Gastrocnemius medialis (tissue), 4 donors: ENCODE measurements at regions not wholly inside any gene's neighbourhood (a gene's known extent, or its start where the extent isn't known, plus 50 kb on each side); places are given as distances from the start of the nearest gene placed in this dataset.

ENCODE experiments used
- POLR2A ChIP-seq, 2 donors: fragments of 450-650 bp; IDR thresholded peaks; one replicate each; pipeline ENCODE4 v1.6.1; 2017; ENCODE audit warnings: antibody characterized with exemption in 2 of 2, mild to moderate bottlenecking in 2 of 2, moderate library complexity in 2 of 2
- TF ChIP-seq, protein P1 (sequence below), 5 experiments: fragments of 450-650 bp in 3 of 5; fragments of 200-600 bp in 2 of 5; sonication (generic) in 2 of 5; IDR thresholded peaks in 4 of 5; conservative IDR thresholded peaks in 1 of 5; 1 replicate in 4 of 5; 2 replicates in 1 of 5; pipeline ENCODE4 v1.5.1; 2016 to 2019; ENCODE audit warnings: antibody characterized with exemption in 5 of 5, mild to moderate bottlenecking in 3 of 5, moderate library complexity in 3 of 5

DNA sequence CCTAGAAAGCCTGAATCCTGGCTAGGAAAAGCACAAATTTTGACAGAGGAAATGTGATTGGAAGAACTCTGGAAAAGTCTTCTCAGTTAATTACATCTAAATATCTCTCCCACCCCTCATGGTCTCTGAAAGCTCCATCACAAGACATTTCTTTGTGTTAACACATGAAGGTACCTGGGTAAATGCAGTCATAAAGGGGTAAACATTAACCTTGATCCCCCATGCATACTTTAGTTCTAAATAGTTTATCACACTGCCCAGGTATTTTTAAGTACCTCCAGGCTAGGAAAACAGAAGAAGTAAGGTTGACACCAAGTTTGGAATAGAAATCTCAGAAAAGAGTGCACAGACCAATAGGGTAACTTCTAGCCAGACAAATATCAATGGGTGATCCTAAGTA lies 334.5 kb downstream of the PIK3R1 start:
- no peak for TF ChIP-seq POLR2A (IDR thresholded peaks at IDR 0.05)
- TF ChIP-seq, protein P1, sequence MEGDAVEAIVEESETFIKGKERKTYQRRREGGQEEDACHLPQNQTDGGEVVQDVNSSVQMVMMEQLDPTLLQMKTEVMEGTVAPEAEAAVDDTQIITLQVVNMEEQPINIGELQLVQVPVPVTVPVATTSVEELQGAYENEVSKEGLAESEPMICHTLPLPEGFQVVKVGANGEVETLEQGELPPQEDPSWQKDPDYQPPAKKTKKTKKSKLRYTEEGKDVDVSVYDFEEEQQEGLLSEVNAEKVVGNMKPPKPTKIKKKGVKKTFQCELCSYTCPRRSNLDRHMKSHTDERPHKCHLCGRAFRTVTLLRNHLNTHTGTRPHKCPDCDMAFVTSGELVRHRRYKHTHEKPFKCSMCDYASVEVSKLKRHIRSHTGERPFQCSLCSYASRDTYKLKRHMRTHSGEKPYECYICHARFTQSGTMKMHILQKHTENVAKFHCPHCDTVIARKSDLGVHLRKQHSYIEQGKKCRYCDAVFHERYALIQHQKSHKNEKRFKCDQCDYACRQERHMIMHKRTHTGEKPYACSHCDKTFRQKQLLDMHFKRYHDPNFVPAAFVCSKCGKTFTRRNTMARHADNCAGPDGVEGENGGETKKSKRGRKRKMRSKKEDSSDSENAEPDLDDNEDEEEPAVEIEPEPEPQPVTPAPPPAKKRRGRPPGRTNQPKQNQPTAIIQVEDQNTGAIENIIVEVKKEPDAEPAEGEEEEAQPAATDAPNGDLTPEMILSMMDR (IDR thresholded peaks at IDR 0.05 in 4 of 5, conservative IDR thresholded peaks at IDR 0.05 in 1 of 5) = no peak
